Muscle of leg (tissue), 3 donors: ENCODE measurements at regions not wholly inside any gene's neighbourhood (a gene's known extent, or its start where the extent isn't known, plus 50 kb on each side); places are given as distances from the start of the nearest gene placed in this dataset.

Source experiments
- DNase-seq: peaks from one replicate; pipeline ENCODE4 v3.0.0; 2013
- H3K27ac ChIP-seq: one replicate; pipeline ENCODE4 v1.5.1; 2013; ENCODE audit warnings: mild to moderate bottlenecking, low read length, control low read depth
- H3K27me3 ChIP-seq: one replicate; pipeline ENCODE4 v1.6.1; 2013; ENCODE audit warnings: low read length; ENCODE audit not compliant: control insufficient read depth, insufficient read depth
- H3K36me3 ChIP-seq: one replicate; pipeline ENCODE4 v1.6.1; 2013; ENCODE audit warnings: low read length; ENCODE audit not compliant: control insufficient read depth, insufficient read depth
- H3K4me1 ChIP-seq: one replicate; pipeline ENCODE4 v1.6.1; 2013; ENCODE audit warnings: low read length; ENCODE audit not compliant: control insufficient read depth, insufficient read depth
- H3K4me3 ChIP-seq: one replicate; pipeline ENCODE4 v1.5.1; 2013; ENCODE audit warnings: low read length, control low read depth
- H3K9me3 ChIP-seq: replicated peaks from 2 replicates; pipeline ENCODE4 v1.6.1; 2013; ENCODE audit warnings: low read depth, low read length; ENCODE audit not compliant: control insufficient read depth
- WGBS: methylation state at CpG from one replicate; pipeline ENCODE4 v1.1.5; 2013; ENCODE audit warnings: missing lambda C conversion rate; ENCODE audit not compliant: insufficient coverage; 5-methylcytosine and 5-hydroxymethylcytosine counted together

DNA sequence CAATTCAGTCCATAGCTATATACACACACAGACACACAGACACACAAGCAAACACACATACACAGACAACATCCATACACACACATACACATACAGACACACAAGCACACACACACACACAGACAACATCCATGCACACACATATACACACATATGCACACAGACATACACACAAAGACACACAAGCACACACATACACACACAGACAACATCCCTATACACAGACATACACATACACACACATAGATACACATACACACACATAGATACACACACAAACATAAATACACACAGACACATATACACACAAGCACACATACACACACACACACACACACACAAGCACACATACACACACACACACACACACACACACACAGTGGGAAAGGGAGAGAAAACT is 254.8 kb downstream of the VRK1 start:
- no peak for DNase-seq

GRCh38 chr14:97053941-97054340 is 256.8 kb downstream of the VRK1 start:
- H3K27ac ChIP-seq = no peak overlapping the region
- no peaks in the 10 kb centered on the region for H3K36me3 ChIP-seq
- H3K27me3 ChIP-seq = no peaks in the 10 kb centered on the region
- H3K4me1 ChIP-seq = peaks cover 6% of the 10 kb centered on the region
- peak; percentile 23 for DNase-seq
- no peak overlapping the region for H3K4me3 ChIP-seq
- WGBS = 85% methylated on average over 5 of the region's 9 CpGs
- H3K9me3 ChIP-seq = no peaks in the 10 kb centered on the region

More for the DNA sequence above, 254.8 kb downstream of the VRK1 start:
- no peak overlapping the region for H3K4me3 ChIP-seq
- H3K36me3 ChIP-seq = no peaks in the 10 kb centered on the region
- H3K27me3 ChIP-seq = no peaks in the 10 kb centered on the region
- H3K27ac ChIP-seq = no peak overlapping the region
- H3K9me3 ChIP-seq = no peaks in the 10 kb centered on the region
- peaks cover 9% of the 10 kb centered on the region for H3K4me1 ChIP-seq

GRCh38 chr14:97055355-97055754 is 258.2 kb downstream of the VRK1 start:
- Histone ChIP-seq H3K27me3 (no peaks in the 10 kb centered on the region), H3K4me3 (no peak overlapping the region), H3K9me3 (no peaks in the 10 kb centered on the region), H3K36me3 (no peaks in the 10 kb centered on the region), H3K4me1 (peaks cover 6% of the 10 kb centered on the region), H3K27ac (no peak overlapping the region)
- WGBS = 36% methylated on average over 4 of the region's 9 CpGs
- no peak for DNase-seq

GRCh38 chr14:97056086-97056485 is 258.9 kb downstream of the VRK1 start:
- peaks cover 6% of the 10 kb centered on the region for H3K4me1 ChIP-seq
- no peak overlapping the region for H3K4me3 ChIP-seq
- H3K36me3 ChIP-seq = no peaks in the 10 kb centered on the region
- H3K9me3 ChIP-seq = no peaks in the 10 kb centered on the region
- H3K27ac ChIP-seq = no peak overlapping the region
- no peaks in the 10 kb centered on the region for H3K27me3 ChIP-seq
- no peak for DNase-seq
- WGBS = 50% methylated on average over 2 of the region's 6 CpGs

DNA sequence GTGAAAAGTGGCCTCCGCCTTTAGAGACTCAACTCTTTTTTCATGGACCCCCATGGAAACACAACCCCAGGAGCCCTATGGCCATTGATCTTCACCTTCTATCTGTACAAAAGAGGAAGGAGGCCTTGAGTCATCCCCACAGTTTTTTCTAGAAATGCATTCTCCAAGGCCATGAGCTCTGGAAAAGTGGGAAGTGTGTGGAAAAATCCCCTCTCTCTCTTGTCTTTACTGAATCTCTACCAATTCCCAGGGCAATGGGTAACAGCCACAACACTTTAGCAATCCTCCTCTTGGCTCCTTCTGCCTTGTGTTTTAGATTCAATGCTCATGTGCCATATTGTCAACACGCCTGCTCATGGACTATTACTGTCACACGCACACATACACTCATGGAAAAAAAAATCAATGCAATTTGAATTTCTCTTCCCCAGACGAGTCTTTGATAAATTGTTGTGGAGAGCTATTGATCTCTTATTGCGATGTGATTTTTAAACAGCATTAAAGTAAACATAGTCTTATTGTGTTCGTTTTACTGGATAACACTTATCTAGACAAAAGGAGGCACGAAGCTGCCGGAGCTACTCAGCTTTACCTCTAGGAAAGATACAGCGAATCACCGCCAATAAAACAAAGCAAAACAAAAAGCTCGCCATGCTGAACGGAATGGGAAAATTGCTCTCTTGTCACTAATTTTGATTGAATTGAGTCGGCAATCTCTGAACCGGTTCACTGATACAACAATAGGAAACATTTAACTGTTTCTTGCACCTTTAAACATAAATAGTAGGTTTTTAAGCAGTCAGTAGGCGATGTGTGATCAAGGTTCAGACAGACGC is 260.3 kb downstream of the VRK1 start:
- Histone ChIP-seq H3K27me3 (no peaks in the 10 kb centered on the region), H3K27ac (no peak overlapping the region), H3K36me3 (no peaks in the 10 kb centered on the region), H3K4me1 (peaks cover 6% of the 10 kb centered on the region), H3K9me3 (no peaks in the 10 kb centered on the region), H3K4me3 (no peak overlapping the region)
- no peak for DNase-seq
- 93% methylated on average over 3 of the region's 16 CpGs for WGBS

DNA sequence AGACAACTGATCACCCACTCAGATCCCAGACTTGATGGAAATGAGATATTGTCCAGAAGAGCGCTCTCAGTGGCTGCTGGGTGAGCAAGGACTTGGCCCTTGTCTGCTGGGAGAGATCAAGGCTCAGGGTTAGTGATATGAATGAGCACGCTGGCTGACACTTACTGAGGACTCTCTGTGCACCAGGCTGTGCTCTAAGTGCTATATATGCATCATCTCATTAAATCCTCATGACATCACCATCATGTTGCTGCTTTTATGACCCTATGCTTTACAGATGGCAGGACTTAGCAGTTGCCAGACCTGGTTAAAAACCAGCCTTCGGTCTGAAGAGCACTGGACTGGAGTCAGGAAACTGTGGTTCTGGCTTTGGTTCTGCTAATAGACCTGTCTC is 260.9 kb downstream of the VRK1 start:
- no peaks in the 10 kb centered on the region for H3K27me3 ChIP-seq
- peaks cover 5% of the 10 kb centered on the region for H3K4me1 ChIP-seq
- DNase-seq = no peak
- H3K27ac ChIP-seq = no peak overlapping the region
- no peak overlapping the region for H3K4me3 ChIP-seq
- no peaks in the 10 kb centered on the region for H3K9me3 ChIP-seq
- WGBS = 29% methylated on average over 1 of the region's 3 CpGs
- H3K36me3 ChIP-seq = no peaks in the 10 kb centered on the region

- H3K36me3 ChIP-seq = no peaks in the 10 kb centered on the region
- WGBS = no CpG with 5 or more reads among the region's 2 CpGs
- DNase-seq = no peak
- no peaks in the 10 kb centered on the region for H3K27me3 ChIP-seq
- H3K27ac ChIP-seq = no peak overlapping the region
- no peaks in the 10 kb centered on the region for H3K9me3 ChIP-seq
- H3K4me3 ChIP-seq = no peak overlapping the region
- H3K4me1 ChIP-seq = peaks cover under 1% of the 10 kb centered on the region
Observed at GRCh38 chr14:97058589-97058988, 261.4 kb downstream of the VRK1 start.

DNA sequence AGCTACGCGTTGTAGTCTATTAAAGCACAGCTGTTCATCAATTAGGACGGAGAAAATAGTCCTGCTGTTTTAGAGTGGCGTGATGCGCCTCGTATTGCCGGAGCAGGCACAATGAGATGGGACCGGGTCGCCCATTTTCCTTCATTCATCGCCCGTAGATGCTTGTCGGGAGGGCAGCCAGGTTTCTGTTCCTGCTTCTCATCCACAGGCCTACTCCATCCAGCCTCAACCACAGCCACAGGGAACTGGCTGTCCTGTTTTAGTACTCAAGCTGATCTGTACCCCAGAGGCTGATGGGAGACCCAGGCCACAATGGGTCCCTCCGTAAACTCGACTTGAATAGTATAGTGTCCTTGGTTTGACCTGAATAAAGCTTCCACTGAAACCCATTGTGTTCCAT is 264.0 kb downstream of the VRK1 start:
- 86% methylated on average over 9 of the region's 14 CpGs for WGBS
- Histone ChIP-seq H3K4me3 (no peak overlapping the region), H3K27me3 (peaks cover 5% of the 10 kb centered on the region), H3K36me3 (no peaks in the 10 kb centered on the region), H3K27ac (no peak overlapping the region), H3K4me1 (no peaks in the 10 kb centered on the region), H3K9me3 (no peaks in the 10 kb centered on the region)
- no peak for DNase-seq

GRCh38 chr14:97061714-97062113 is 264.5 kb downstream of the VRK1 start:
- Histone ChIP-seq H3K27ac (no peak overlapping the region), H3K4me3 (no peak overlapping the region), H3K9me3 (no peaks in the 10 kb centered on the region), H3K36me3 (no peaks in the 10 kb centered on the region), H3K4me1 (no peaks in the 10 kb centered on the region), H3K27me3 (peaks cover 5% of the 10 kb centered on the region)
- no peak for DNase-seq
- 100% methylated on average over 1 of the region's 1 CpG for WGBS

DNA sequence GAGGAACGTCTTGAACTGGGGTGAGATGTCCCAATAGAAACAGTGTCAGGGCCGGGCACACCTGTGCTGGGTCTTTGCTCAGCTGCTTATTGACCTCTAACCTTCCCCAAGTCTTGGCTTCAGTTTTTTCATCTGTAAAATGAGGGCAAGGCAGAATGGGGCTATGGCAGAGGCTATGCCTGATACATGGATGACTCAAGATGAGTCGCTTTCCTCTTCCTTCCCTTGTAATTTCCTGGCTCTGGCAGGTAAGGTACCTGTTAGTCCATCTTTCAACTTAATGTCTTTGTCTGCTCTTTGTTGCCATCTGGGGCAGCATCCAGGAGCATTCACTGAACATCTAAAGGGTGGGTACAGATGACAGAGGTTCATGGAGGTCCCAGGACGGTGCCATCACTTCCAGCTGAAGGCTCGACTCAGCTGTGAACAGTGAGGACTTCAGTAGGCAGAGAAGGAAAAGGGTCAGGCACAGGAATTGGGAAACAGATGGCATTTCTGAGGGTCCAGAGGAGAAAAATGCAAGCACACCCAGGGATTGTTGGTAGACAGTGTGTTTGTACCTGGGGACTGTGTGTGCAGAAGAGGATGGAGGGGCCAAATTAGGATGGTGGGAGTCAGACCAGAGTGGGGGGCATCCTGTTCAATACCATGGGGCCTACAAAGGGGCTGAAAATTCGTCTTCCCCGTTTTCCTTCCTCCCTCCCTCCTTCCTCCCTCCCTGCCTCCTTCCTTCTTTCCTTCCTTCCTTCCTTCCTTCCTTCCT is 268.3 kb downstream of the VRK1 start:
- no peak for DNase-seq
- 81% methylated on average over 4 of the region's 7 CpGs for WGBS
- Histone ChIP-seq H3K9me3 (no peaks in the 10 kb centered on the region), H3K27me3 (peaks cover 9% of the 10 kb centered on the region), H3K27ac (no peak overlapping the region), H3K4me1 (no peaks in the 10 kb centered on the region), H3K4me3 (no peak overlapping the region), H3K36me3 (no peaks in the 10 kb centered on the region)
